Testis (tissue), 2 donors: ENCODE measurements at regions not wholly inside any gene's neighbourhood (a gene's known extent, or its start where the extent isn't known, plus 50 kb on each side); places are given as distances from the start of the nearest gene placed in this dataset.

Experiments used
- DNase-seq: peaks from one replicate; pipeline ENCODE4 v3.0.0-alpha.2; 2019
- H3K27ac ChIP-seq, 2 donors: fragments of 200-600 bp; sonication (generic); one replicate each; pipeline ENCODE4 v1.5.1; 2019
- H3K27me3 ChIP-seq: fragments of 200-600 bp; sonication (generic); one replicate; pipeline ENCODE4 v1.5.1; 2019
- H3K36me3 ChIP-seq: fragments of 200-600 bp; sonication (generic); one replicate; pipeline ENCODE4 v1.5.1; 2017; ENCODE audit warnings: low read depth; ENCODE audit errors: missing control alignments
- H3K4me1 ChIP-seq: fragments of 200-600 bp; sonication (generic); one replicate; pipeline ENCODE4 v1.5.1; 2019
- H3K4me3 ChIP-seq, 2 donors: fragments of 200-600 bp; sonication (generic); one replicate each; pipeline ENCODE4 v1.5.1; 2017 to 2019
- H3K9me3 ChIP-seq: fragments of 200-600 bp; sonication (generic); one replicate; pipeline ENCODE4 v1.5.1; 2017
- CTCF ChIP-seq, 3 experiments: fragments of 450-650 bp in 2 of 3; fragments of 200-600 bp in 1 of 3; sonication (generic) in 1 of 3; IDR thresholded peaks; one replicate each; pipeline ENCODE4 v1.5.1; 2016 to 2019; ENCODE audit warnings: antibody characterized with exemption in 3 of 3, mild to moderate bottlenecking in 2 of 3, moderate library complexity in 1 of 3
- POLR2A ChIP-seq: fragments of 450-650 bp; IDR thresholded peaks from one replicate; pipeline ENCODE4 v1.6.1; 2017; ENCODE audit warnings: antibody characterized with exemption, mild to moderate bottlenecking, moderate library complexity
- WGBS, 2 donors: methylation state at CpG; one replicate each; pipeline ENCODE4 v1.1.5; 2018; 5-methylcytosine and 5-hydroxymethylcytosine counted together
- intact Hi-C: fragments of 100-400 bp; cut with DNase I; formaldehyde crosslinking; loops from one replicate; pipeline ENCODE4 v1.15.1; 2023; ENCODE audit warnings: low total_unique reads

GRCh38 chr2:238694922-238695321, 153.0 kb upstream of the TWIST2 start:
- intact Hi-C loops = no loop called here
- DNase-seq = no peak
- Histone ChIP-seq H3K4me3 (no peak overlapping the region), H3K27me3 (no peaks in the 10 kb centered on the region), H3K36me3 (no peaks in the 10 kb centered on the region), H3K27ac (no peak overlapping the region), H3K9me3 (no peaks in the 10 kb centered on the region), H3K4me1 (no peaks in the 10 kb centered on the region)
- WGBS, 2 donors = 83 to 88% methylated on average over 6 of the region's 6 CpGs
- TF ChIP-seq POLR2A (no peak), CTCF (IDR thresholded peaks at IDR 0.05) (no peak)

GRCh38 chr2:238695538-238695937, 152.3 kb upstream of the TWIST2 start:
- intact Hi-C loops = no loop called here
- Histone ChIP-seq H3K27me3 (no peaks in the 10 kb centered on the region), H3K4me3 (no peak overlapping the region), H3K9me3 (no peaks in the 10 kb centered on the region), H3K36me3 (no peaks in the 10 kb centered on the region), H3K27ac (no peak overlapping the region), H3K4me1 (no peaks in the 10 kb centered on the region)
- WGBS, 2 donors = 35 to 43% methylated on average over 4 of the region's 4 CpGs
- DNase-seq = peak; percentile 74
- no peak for TF ChIP-seq CTCF (IDR thresholded peaks at IDR 0.05)
- TF ChIP-seq POLR2A = no peak

GRCh38 chr2:238696331-238696730, 151.6 kb upstream of the TWIST2 start:
- no peaks in the 10 kb centered on the region for H3K36me3 ChIP-seq
- H3K9me3 ChIP-seq = no peaks in the 10 kb centered on the region
- intact Hi-C loops = no loop called here
- no peak overlapping the region for H3K4me3 ChIP-seq
- H3K27me3 ChIP-seq = no peaks in the 10 kb centered on the region
- H3K27ac ChIP-seq = no peak overlapping the region
- no peaks in the 10 kb centered on the region for H3K4me1 ChIP-seq
- no peak for DNase-seq
- WGBS, 2 donors = 90 to 93% methylated on average over 4 of the region's 4 CpGs
- TF ChIP-seq POLR2A (no peak), CTCF (IDR thresholded peaks at IDR 0.05) (no peak)

- H3K27me3 ChIP-seq = no peaks in the 10 kb centered on the region
- no peak for DNase-seq
- H3K4me1 ChIP-seq = no peaks in the 10 kb centered on the region
- WGBS, 2 donors = 91% methylated on average over 3 of the region's 3 CpGs
- H3K36me3 ChIP-seq = no peaks in the 10 kb centered on the region
- H3K9me3 ChIP-seq = no peaks in the 10 kb centered on the region
- no peak overlapping the region for H3K27ac ChIP-seq
- intact Hi-C loops = no loop called here
- no peak overlapping the region for H3K4me3 ChIP-seq
- TF ChIP-seq CTCF (IDR thresholded peaks at IDR 0.05) (no peak), POLR2A (no peak)
Observed at GRCh38 chr2:238696786-238697185, 151.1 kb upstream of the TWIST2 start.

- TF ChIP-seq POLR2A (no peak), CTCF (IDR thresholded peaks at IDR 0.05) (no peak)
- 84% methylated on average over 19 to 20 of the region's 20 CpGs for WGBS, 2 donors
- Histone ChIP-seq H3K4me1 (no peaks in the 10 kb centered on the region), H3K36me3 (no peaks in the 10 kb centered on the region), H3K4me3 (no peak overlapping the region), H3K27ac (peak overlapping the region in 1 of 2 donors; percentile 28), H3K27me3 (no peaks in the 10 kb centered on the region), H3K9me3 (no peaks in the 10 kb centered on the region)
- no peak for DNase-seq
- intact Hi-C loops = no loop called here
Observed at GRCh38 chr2:238697193-238698071, 150.5 kb upstream of the TWIST2 start.
